NCI-H2196 (cell line): ENCODE measurements at regions not wholly inside any gene's neighbourhood (a gene's known extent, or its start where the extent isn't known, plus 50 kb on each side); places are given as distances from the start of the nearest gene placed in this dataset.

ENCODE experiments used
- DNase-seq: peaks from one replicate; lab custom pipeline; 2025; ENCODE audit not compliant: unreplicated experiment; lab: John Stamatoyannopoulos, UW

DNA sequence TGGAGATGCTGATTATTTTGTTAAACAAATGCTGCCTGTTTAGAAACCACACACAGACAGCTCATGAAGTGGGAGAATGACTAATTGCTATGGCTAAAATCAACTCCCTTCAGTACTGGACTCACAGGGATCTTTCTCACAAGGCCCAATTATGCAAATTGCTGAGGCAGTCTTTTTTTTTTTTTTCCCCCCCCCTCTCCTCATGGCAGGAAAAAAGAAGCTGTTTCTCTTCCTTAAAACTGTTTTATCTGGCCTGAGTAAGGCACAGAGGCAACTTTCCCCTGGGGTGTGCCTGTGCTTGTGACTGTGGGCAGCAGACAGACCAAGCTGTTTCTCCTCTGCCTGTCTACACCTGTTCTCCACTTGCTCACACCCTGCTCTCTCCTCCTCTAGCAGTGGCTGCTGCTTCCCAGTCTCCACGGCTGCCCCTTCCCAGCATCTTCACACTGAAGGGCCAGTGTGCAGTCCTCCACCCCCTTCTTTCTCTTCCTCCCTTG is 65.4 kb upstream of the STEAP1B start:
- no peak for DNase-seq

GRCh38 chr7:22564511-22565045 is 64.6 kb upstream of the STEAP1B start:
- DNase-seq: no peak

- no peak for DNase-seq
Observed at GRCh38 chr7:22563621-22564241, 63.7 kb upstream of the STEAP1B start.

- DNase-seq: no peak
Observed at GRCh38 chr7:22563032-22563501, 63.1 kb upstream of the STEAP1B start.

GRCh38 chr7:22561895-22562593 is 62.1 kb upstream of the STEAP1B start:
- no peak for DNase-seq

DNA sequence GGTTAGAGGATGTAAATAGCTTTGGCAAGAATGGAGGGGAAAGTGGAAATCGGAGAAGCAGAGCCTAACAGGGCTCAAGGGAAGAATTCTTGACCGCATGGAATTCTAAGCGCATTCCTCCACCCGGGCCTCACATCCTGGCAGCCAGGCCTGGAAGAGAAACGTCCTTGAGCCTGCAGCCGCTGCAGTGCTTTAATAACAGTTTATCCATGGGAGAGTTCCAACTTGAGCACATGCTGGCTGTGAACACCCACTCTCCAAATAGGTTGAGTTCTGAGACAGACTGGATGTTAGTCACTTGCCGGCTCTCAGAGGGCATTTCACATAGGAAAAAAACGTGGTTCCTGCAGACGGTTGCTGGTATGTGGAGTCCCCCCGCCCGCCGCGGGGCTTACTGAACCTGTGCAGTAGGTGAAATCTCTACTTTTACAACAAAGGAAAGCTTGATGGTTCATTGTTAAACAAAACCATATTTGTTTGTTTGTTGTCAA is 61.4 kb upstream of the STEAP1B start:
- no peak for DNase-seq

DNA sequence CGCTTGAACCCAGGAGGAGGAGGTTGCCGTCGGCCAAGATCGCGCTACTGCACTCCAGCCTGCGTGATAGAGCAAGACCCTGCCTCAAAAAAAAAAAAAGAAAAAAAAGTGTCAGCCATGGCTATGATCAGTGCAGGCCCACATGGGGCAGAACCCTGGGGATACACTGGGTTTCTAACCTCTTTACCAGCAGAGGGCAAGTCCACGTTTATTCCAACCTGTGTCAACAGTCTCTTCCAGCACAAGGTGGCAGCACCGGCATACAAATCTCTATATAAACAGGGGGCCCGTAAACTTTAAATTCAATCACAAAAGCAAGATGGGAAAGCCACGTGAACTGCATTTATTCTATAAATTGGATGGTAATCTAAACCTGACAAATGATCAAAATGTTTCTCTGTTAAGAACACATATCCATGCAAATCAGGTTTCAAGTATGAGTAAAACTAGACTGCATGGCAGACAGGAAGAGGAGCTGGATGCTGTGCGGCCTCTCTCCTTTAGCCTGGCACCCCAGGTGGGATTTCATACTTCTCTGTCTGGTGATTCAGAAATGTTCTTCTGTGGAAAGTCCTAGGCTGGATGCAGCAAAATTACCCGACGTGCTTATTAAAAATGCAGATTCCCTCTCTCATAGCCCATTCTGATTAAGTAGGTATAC is 60.0 kb upstream of the STEAP1B start:
- DNase-seq: peak; percentile 64

GRCh38 chr7:22557167-22557566 is 57.2 kb upstream of the STEAP1B start:
- no peak for DNase-seq

GRCh38 chr7:22555476-22555875 is 55.5 kb upstream of the STEAP1B start:
- DNase-seq: no peak

DNA sequence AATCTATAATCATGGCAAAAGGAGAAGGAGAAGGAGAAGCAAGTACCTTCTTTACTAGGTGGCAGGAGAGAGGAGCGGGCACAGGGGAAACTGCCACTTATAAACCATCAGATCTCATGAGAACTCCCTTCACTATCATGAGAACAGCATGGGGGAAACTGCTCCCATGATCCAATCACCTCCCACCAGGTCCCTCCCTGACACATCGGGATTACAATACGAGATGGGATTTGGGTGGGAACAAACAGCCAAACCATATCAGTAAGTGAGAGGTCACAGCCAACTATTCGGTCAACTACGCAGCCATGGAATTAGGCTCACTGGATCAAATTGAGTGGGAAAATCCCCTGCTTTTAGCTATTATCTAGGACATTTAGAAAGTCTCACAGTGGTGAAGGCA is 54.2 kb upstream of the STEAP1B start:
- no peak for DNase-seq

GRCh38 chr7:22551768-22552513 is 52.0 kb upstream of the STEAP1B start:
- no peak for DNase-seq

DNA sequence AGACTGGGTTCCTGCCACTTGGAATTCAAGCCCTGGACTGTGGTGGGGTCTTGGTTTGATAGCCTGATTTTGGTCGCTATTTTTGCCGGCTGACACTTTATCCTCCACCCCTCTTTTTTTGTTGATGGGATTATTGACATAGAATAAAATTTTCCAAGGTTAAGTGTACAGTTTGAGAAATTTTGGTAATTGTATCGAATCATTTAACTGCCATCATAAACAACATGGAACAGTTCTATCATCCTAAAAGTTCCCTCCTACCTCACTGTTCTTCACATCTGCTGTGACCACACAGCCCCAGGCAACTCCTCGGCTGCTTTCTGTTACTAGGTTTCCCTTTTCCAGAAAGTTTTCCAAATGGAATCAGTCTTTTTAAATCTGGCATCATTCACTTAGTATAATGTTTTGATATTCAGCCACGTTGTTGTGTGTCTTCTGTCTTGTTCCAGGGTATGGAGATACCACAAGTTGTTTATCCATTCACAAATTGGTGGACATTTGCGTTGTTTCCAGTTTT is 50.6 kb upstream of the STEAP1B start:
- no peak for DNase-seq

DNA sequence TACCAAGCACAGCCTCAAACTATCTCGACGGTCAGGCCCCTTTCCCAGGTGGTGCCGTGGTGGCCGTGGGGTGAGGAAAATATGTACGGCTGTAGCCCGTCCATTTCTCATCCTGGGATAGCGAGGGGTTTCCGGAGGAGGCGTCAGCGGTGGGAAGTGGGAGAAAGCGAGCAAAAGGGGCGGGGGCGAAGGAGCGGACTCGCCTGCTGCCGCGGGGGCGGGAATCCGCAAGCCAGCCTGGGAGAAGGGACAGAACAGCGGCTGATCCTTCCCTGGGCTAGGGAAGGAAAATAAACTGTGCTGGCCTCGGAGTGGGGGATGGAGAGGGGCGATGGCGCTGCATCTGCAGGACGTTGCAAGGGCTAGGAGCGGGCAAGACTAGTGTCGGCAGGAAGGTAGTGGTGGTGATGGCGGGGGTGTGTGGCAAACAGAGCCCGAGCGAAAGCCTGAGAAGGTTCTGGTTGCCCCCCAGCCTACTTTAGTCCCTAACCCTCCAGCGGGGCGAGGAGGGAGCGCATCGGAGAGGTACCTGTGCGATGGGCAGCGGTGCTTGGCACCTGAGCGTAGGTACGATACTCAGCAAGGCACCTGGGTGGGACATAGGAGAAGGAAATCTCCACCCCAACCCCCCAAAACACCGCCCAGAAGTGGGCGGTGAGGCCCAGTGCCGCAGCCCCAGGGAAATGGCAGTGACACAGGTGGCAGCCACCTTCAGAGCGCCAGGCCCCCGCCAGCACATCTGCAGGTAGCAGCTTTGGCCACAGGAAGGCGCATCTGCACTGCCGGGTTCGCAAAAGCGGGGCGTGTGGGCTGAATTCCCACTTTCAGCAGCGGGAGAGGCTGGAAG is 49.9 kb upstream of the STEAP1B start:
- no peak for DNase-seq
